Cardiac fibroblast (primary cell): ENCODE measurements at regions not wholly inside any gene's neighbourhood (a gene's known extent, or its start where the extent isn't known, plus 50 kb on each side); places are given as distances from the start of the nearest gene placed in this dataset.
"Not testable (repeated sequence)": the region's sequence is repeated elsewhere in the genome, so short reads cannot be mapped to it uniquely, and the experiment has no call there.

Source experiments
- DNase-seq, 2 donors: peaks; one replicate each; pipeline versions ENCODE4 v3.0.0 to v3.0.0-alpha.2; 2010; ENCODE audit warnings: low read depth in 2 of 2
- H3K4me3 ChIP-seq, 2 donors: replicated peaks in 1 of 2; 1 replicate in 1 of 2; 2 replicates in 1 of 2; pipeline ENCODE4 v1.5.1; 2011; ENCODE audit warnings: low read depth in 2 of 2, low read length in 2 of 2, mild to moderate bottlenecking in 2 of 2, moderate library complexity in 1 of 2
- TF ChIP-seq, protein P1 (sequence below): IDR thresholded peaks from one replicate; pipeline ENCODE4 v1.5.1; 2011; ENCODE audit warnings: low read depth, mild to moderate bottlenecking, low read length, inconsistent platforms

DNA sequence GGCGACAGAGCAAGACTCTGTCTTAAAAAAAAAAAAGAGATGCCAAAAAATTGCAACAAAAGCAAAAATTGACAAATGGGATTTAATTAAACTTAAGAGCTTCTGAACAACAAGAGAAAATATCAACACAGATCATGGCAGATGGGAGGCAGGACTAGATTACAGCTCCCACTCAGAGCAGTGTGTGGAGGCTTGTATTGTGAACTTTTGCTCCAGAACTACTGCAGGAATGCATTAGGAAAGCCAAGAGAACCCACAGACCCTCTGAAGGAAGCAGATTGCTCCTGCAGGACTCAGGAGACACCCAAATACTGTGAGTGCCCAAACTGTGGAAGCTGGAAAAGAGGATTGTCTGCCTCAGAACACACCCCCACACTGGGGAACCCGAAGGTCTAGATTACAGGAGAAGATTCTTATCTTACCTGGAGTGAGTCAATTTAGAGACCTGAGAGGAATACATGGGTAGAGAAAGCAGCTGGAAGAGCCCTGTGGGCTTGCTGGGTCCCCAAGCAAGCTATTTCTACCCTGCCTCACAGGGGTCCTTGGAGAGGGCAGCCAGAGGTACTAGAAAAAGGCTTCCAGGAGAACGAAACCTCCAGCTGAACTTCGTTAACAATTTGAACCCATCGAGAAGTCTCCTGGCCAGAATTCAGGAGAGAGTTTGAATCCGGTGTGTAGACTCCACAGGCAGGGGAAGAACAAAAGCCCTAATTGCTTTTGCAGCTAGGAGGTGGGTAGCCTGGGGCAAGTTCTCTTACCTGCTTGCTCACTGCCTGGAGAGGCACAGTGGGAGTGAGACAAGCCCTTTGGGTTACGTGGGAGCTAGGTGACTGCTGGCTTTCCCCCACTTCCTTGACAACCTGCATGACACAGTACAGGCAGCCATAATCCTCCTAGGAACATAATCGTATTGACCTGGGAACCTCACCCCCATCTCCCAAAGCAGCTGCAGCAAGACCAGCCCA lies 593.4 kb upstream of the RGMB start:
- H3K4me3 ChIP-seq = no peak overlapping the region
- TF ChIP-seq, protein P1, sequence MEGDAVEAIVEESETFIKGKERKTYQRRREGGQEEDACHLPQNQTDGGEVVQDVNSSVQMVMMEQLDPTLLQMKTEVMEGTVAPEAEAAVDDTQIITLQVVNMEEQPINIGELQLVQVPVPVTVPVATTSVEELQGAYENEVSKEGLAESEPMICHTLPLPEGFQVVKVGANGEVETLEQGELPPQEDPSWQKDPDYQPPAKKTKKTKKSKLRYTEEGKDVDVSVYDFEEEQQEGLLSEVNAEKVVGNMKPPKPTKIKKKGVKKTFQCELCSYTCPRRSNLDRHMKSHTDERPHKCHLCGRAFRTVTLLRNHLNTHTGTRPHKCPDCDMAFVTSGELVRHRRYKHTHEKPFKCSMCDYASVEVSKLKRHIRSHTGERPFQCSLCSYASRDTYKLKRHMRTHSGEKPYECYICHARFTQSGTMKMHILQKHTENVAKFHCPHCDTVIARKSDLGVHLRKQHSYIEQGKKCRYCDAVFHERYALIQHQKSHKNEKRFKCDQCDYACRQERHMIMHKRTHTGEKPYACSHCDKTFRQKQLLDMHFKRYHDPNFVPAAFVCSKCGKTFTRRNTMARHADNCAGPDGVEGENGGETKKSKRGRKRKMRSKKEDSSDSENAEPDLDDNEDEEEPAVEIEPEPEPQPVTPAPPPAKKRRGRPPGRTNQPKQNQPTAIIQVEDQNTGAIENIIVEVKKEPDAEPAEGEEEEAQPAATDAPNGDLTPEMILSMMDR = no peak
- peak; percentile 11 to 12 for DNase-seq

DNA sequence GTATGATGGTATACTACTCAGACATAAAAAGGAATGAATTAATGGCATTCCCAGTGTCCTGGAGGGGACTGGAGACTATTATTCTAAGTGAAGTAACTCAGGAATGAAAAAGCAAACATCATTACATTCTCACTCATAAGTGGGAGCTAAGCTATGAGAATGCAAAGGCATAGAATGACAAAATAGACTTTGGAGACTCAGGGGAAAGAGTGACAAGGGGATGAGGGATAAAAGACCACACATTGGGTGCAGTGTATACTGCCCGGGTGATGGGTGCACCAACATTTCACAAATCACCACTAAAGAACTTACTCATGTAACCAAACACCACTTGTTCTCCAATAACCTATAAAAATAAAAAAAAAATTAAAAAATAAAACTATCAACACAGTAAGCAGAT lies 587.3 kb upstream of the RGMB start:
- no peak overlapping the region for H3K4me3 ChIP-seq
- DNase-seq = no peak
- TF ChIP-seq, protein P1 = no peak

DNA sequence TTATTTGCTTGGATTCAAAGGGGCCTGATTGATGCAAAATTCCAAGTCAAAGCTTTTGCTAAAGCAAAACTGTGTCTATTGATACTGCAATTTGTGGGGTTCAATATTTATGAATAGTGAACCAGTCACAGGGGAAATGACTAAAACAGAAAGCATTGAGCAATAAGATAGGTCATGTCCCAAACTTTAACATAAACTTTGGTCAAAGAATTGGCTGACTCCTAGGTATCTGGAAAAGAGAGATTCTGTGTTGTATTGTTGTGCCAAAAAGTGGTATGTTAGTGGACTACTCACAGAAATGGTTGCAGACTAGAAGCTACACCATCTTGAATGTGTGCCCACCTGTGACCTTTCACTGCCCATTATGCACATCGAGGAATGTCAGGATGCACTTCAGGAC lies 585.5 kb upstream of the RGMB start:
- peak in 1 of 2 donors; percentile 40 for DNase-seq
- H3K4me3 ChIP-seq = no peak overlapping the region
- TF ChIP-seq, protein P1 = no peak

DNA sequence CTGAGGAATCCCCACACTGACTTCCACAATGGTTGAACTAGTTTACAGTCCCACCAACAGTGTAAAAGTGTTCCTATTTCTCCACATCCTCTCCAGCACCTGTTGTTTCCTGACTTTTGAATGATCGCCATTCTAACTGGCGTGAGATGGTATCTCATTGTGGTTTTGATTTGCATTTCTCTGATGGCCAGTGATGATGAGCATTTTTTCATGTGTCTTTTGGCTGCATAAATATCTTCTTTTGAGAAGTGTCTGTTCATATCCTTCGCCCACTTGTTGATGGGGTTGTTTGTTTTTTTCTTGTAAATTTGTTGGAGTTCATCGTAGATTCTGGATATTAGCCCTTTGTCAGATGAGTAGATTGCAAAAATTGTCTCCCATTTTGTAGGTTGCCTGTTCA lies 583.1 kb upstream of the RGMB start:
- not testable (repeated sequence) for DNase-seq

DNA sequence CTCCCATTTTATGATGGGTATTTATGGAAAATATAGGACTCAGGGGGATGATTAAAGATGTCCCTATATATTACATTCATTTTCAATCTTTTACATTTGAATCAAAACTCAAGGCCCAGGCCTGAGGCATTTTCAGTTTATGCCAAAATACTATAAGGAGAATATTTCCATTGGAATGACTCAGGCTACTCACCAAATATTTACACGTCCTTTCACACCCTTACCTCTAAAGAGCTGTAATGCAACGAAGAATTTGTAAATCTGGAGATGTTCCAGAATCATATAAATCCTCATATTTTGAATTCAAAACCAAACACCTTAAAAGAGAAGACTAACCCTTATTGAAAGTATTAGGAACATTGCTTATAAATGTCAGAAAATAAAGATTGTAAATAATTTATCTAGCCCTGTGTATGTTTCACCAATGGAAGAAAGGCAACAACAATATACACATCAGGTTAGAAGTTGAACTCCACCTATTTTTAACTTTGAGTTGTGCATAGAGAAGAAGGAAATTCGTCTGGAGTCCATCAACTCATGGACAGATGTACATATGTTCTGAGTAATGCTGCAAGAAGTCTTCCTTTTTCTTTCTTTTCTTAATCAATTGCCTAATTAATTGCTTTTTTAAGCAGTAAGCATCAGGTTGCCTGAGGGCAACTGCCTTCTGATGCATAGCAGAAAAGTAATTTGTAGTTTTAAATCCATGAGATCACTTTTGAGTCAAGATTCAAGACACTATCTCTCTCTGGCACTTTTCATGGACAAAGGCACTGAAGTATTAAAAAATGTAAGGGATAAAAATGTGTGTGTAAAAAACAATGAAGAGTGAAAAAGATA lies 579.3 kb upstream of the RGMB start:
- TF ChIP-seq, protein P1 = no peak
- H3K4me3 ChIP-seq = no peak overlapping the region
- DNase-seq = no peak

More for the DNA sequence above, 583.1 kb upstream of the RGMB start:
- H3K4me3 ChIP-seq = not testable (repeated sequence)

DNA sequence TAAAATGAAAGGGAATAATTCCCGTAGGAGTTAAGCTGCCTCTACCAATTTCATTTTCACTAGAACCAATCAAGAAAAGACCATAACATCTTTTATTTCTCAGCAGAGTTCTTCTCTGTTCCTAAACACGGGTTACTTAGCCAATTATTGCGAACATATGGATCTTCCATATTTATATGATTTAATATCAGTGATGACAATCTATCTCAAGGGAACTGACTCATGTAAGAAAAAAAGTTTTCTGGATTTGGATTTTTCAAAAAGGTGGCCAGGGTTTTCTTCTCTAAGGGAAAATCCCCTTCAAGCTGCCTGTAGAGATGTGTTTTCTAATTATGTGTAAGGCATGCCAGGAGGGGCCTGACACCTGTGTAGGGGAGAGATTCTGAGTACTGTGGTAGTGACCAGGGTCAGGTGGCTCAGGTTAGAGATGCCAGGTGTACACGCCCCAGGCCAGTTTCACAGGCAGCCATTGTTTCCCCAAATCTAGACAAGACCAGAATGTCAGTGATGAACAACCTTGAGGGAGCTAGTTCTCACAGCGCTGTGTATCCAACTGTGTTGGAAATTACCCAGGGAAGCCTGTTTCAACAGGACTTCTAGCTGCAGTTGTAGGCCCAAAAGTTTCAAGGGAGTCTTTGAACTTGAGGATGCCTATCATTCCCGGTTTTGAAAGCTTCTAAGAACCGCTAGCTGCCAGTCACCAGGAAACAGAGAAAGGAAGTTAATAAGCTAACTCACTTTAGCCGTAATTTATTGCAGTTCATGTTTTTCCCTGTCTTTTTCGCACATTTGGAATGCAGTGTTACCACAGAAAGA lies 572.5 kb upstream of the RGMB start:
- TF ChIP-seq, protein P1 = no peak
- no peak for DNase-seq
- no peak overlapping the region for H3K4me3 ChIP-seq
